ENCODE measurements at regions not wholly inside any gene's neighbourhood (a gene's known extent, or its start where the extent isn't known, plus 50 kb on each side); places are given as distances from the start of the nearest gene placed in this dataset.

DNA sequence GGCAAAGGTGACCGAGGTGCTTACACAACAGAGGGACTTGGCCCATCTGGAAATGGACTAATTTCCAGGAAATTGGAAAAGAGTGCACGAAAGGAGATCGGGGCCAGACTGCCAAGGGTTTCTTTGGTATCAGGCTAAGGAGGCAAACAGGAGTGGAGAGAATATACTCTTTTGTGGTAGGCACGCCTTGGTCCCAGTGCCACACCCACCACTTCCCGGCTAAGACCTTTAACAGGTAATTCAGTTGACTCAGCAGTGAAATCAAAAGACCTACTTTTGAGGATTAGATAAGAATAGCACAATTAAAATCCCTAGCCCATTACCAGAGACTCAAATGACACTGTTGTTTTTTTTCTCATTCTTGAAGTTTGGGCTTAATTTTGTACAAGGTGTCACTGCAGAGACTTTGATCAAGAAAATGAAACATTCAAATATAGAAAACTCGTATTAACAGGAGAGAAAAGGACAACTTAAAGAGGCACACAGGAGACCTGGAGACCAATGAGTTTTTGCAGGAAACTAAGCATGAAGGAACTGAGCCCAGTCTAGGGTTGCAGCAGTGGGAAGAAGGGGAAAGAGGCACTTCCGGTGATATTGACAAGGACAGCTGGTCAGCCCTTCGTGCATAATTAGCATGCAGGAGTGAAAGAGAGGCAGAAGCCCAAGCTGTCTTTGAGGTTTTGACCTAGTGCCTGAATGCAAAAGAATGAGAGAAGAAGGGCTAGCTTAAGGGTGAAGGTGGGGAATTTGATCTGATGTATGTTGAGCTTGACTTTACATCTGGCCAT is 265.5 kb upstream of the CCL2 start:
- Histone ChIP-seq H3K4me1 (ENCODE audit: insufficient read depth, low read length) (no peaks in the 10 kb centered on the region), H3K9ac (ENCODE audit: insufficient read depth, low read depth, low read length) (no peak overlapping the region), H3K4me3 (replicated peaks in 1 of 3; ENCODE audit: insufficient read depth in 1 of 3, low read depth in 2 of 3, low read length in 3 of 3) (no peak overlapping the region), H4K20me1 (ENCODE audit: insufficient read depth, low read length) (no peaks in the 10 kb centered on the region), H3K4me2 (ENCODE audit: low read depth, low read length) (no peak overlapping the region), H3K27ac (ENCODE audit: extremely low read length, insufficient read depth, low read length) (no peak overlapping the region), H3K79me2 (ENCODE audit: insufficient read depth, low read length) (no peaks in the 10 kb centered on the region), H3K9me3 (ENCODE audit: low read length) (peaks cover 33% of the 10 kb centered on the region), H3K36me3 (replicated peaks in 1 of 2; ENCODE audit: control insufficient read depth in 1 of 2, insufficient read depth in 2 of 2, low read length in 2 of 2) (no peaks in the 10 kb centered on the region), H3K27me3 (ENCODE audit: control insufficient read depth in 1 of 2, insufficient read depth in 2 of 2, low read length in 2 of 2) (no peaks in the 10 kb centered on the region), H2AFZ (ENCODE audit: low read length) (no peak overlapping the region)
- in situ Hi-C loops (cut with HindIII; ENCODE audit: extremely low pct_ligation_motif_present, low pct_unique_long_range_greater_than_20kb), result no loop called here
- ATAC-seq (no peak), FAIRE-seq (no peak), DNase-seq (ENCODE audit: low spot score) (no peak)
- TF ChIP-seq THAP7 (CRISPR knock-in tag; IDR thresholded peaks at IDR 0.05), result no peak
- TF ChIP-seq, protein P1, sequence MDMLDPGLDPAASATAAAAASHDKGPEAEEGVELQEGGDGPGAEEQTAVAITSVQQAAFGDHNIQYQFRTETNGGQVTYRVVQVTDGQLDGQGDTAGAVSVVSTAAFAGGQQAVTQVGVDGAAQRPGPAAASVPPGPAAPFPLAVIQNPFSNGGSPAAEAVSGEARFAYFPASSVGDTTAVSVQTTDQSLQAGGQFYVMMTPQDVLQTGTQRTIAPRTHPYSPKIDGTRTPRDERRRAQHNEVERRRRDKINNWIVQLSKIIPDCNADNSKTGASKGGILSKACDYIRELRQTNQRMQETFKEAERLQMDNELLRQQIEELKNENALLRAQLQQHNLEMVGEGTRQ (IDR thresholded peaks at IDR 0.05; ENCODE audit: low read depth, low read length), result no peak
- TF ChIP-seq, protein P1 (CRISPR knock-in tag; IDR thresholded peaks at IDR 0.05; ENCODE audit: borderline replicate concordance), result no peak
- 3% methylated on average over 8 of the region's 8 CpGs for WGBS (ENCODE audit: low lambda C conversion rate)
- POLR2A ChIA-PET, result no interaction called here
- intact Hi-C loops (cut with micrococcal nuclease; ENCODE audit: unreplicated experiment), result no loop called here
- no TSS peak for BruUV-seq (replicated peaks)
- CTCF ChIA-PET (ENCODE audit: low intra/inter-chr PET ratio, low total read pairs), result no interaction called here

Data from HepG2 (cell line).